Spleen (tissue), 7 donors: ENCODE measurements at regions not wholly inside any gene's neighbourhood (a gene's known extent, or its start where the extent isn't known, plus 50 kb on each side); places are given as distances from the start of the nearest gene placed in this dataset.

Experiments used
- POLR2AphosphoS5 ChIP-seq, 3 donors: sonication (generic); formaldehyde crosslinking; IDR thresholded peaks; one replicate each; pipeline ENCODE4 v1.5.1; 2017; ENCODE audit warnings: antibody characterized with exemption in 3 of 3
- TF ChIP-seq, protein P1 (sequence below), 11 experiments: fragments of 200-600 bp in 7 of 11; fragments of 450-650 bp in 4 of 11; sonication (generic) in 4 of 11; IDR thresholded peaks in 8 of 11; conservative IDR thresholded peaks in 3 of 11; 1 replicate in 7 of 11; 2 replicates in 4 of 11; pipeline versions ENCODE4 v1.4.0 to v1.8.0; 2016 to 2021; ENCODE audit warnings: antibody characterized with exemption in 11 of 11, inconsistent platforms in 4 of 11, mild to moderate bottlenecking in 1 of 11
- donor health status: DM: no; HTN: no; CAD: no; lungs with moderate emphysema.
- donor health status: DM: no; HTN: no; CAD: no.
- donor health status: DM: no; HTN: no; CAD: no.

DNA sequence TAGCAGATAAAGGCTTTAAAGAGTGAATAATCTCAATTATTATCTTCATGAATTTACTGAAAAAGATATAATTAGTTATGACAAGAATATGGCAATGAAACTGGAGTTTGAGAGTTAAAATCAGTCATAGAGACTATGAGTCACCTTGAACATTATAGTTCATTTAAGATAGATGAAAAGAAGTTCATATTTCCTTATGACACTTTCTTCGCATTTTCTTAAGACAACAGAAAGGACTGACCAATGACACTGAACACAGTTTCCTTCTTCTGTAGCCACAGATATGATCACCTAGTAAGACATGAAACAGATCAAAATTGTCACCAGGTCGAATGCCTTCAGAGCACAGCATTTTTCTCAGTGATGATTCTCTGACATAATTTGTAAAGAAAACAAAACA, 202.1 kb downstream of the KLF12 start:
- TF ChIP-seq, protein P1, sequence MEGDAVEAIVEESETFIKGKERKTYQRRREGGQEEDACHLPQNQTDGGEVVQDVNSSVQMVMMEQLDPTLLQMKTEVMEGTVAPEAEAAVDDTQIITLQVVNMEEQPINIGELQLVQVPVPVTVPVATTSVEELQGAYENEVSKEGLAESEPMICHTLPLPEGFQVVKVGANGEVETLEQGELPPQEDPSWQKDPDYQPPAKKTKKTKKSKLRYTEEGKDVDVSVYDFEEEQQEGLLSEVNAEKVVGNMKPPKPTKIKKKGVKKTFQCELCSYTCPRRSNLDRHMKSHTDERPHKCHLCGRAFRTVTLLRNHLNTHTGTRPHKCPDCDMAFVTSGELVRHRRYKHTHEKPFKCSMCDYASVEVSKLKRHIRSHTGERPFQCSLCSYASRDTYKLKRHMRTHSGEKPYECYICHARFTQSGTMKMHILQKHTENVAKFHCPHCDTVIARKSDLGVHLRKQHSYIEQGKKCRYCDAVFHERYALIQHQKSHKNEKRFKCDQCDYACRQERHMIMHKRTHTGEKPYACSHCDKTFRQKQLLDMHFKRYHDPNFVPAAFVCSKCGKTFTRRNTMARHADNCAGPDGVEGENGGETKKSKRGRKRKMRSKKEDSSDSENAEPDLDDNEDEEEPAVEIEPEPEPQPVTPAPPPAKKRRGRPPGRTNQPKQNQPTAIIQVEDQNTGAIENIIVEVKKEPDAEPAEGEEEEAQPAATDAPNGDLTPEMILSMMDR (IDR thresholded peaks at IDR 0.05 in 8 of 11, conservative IDR thresholded peaks at IDR 0.05 in 3 of 11) = no peak
- TF ChIP-seq POLR2AphosphoS5 (IDR thresholded peaks at IDR 0.05) = no peak
